ENCODE measurements at regions not wholly inside any gene's neighbourhood (a gene's known extent, or its start where the extent isn't known, plus 50 kb on each side); places are given as distances from the start of the nearest gene placed in this dataset.

DNA sequence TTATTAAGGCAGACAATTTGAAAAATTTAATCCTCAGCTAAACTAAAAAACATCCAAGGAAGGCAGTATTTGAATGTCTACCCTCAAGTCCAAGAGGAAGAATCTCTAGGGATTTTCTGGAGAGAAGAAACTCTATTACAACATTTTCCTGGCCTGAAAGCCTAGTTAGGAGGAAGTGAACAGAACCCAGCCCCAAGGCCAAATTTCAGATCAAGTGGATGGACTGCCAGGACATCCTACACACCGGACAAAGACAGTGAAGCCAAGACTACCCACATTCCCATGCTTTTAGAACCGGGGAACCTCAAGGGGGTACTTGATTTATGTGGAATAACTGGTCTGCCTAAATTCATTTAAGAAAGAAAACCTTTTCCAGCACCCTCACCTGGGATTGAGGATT, 108.9 kb upstream of the MEOX2 start:
- no peak for DNase-seq

DNA sequence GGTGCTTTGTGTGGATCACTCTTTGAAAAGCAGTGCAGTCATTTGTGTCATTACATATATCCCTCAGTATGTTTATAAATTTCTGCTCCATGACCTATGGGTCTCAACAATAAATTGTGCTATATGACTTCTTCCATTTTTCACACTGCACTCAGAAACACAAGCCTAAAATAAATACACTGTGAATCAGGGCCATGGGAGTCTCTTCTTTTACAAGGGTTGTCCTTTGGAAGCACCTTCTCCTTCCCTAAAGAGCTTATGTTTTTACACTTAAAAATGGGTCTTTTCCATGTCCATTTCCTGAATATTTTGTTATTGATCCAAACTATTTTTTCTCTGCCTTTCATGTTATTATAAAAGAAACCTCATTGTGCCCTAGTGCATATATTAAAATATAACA, 108.3 kb upstream of the MEOX2 start:
- DNase-seq, result no peak

DNA sequence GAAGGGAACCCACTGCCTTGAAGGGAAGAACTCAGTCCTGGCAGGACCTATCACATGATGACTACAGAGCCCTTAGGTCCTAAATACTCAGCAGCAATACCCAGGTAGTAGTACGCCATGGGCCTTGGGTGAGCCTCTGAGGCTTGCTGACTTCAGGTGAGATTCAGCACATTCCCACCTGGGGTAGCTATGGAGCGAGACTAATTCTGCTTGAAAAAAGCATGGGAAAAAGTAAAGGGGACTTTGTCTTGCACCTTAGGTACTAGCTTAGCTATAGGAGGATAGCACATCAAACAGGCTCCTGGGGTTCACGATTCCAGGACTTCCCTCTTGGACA, 98.2 kb upstream of the MEOX2 start:
- no peak for DNase-seq

DNA sequence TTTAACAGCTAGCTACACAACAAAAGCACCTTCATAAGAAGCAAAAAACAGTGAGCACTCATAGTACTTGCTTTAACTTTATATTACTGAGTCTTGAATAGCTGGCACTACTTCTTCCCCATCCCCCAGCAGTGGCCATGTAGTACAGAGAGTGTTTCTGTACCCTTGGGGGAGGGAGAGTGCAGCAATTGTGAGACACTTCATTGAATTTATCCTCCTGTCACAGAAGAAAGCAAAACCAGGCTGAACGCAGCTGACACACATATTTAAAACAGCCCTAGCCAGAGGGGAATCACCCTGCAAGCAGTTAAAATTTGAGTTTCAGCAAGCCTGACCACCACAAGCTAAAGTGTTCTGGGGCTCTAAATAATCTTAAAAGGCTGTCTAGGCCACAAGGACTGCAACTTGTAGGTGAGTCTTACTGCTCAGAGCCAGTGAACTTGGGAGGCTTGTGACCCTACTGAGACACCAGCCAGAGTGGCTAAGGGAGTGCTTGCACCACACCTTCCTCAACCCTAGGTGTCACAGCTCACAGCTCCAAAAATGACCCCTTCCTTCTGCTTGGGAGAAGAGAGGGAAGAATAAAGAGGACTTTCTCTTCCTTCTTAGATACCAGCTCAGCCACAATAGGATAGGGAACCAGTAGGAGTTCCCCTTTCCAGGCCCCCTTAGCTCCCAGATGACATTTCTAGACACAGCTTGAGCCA, 97.7 kb upstream of the MEOX2 start:
- no peak for DNase-seq

DNA sequence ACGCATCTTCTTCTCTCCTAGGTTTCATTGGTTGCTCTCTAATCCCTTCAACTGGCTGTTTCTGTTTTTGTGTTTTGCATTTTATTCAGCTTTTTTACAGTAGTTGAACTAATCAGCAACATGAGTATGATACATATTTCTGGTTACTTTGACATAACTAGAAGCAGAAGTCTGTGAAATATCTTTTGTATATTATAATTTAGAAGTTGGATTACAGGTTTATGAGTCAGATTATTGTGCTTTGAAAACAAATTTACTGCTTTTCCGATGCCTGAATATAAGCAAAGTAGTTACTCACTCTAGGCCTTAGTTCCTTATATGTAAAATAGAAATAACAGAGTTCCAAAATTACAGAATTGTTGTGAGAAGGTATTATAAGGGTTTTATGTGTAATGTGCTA, 96.2 kb upstream of the MEOX2 start:
- no peak for DNase-seq

DNA sequence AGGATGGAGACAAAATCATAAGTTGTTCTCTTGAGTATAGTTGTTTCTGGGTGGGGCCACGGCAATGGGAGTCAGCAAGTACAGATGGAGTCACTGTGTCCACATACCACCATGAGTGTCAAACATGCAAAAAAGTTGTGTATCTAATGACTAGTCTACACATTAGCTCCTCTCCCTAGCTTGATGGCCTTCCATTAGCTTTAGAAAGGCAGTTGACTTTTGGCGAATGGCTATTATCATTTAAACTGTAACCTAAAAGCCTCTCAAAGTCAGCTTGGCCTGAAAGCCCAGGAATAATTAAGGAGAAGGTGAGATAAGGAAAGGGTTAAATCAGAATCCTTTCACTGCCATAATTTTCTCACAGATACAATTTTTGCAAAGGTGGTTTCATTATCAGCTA, 95.5 kb upstream of the MEOX2 start:
- DNase-seq, result no peak

DNA sequence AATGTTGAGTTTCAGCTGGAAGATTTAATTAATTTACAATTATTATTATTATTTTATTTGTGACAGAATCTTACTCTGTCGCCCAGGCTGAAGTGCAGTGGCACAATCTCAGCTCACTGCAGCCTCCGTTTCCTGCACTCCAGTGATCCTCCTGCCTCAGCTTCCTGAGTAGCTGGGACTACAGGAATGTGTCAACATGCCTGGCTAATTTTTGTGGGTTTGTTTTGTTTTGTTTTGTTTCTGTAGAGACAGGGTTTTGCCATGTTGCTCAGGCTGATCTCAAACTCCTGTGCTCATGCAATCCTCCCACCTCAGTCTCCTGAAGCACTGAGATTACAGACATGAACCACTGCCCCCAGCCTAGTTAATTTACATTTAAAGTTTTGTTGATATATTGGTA, 93.8 kb upstream of the MEOX2 start:
- peak; percentile 62 for DNase-seq

DNA sequence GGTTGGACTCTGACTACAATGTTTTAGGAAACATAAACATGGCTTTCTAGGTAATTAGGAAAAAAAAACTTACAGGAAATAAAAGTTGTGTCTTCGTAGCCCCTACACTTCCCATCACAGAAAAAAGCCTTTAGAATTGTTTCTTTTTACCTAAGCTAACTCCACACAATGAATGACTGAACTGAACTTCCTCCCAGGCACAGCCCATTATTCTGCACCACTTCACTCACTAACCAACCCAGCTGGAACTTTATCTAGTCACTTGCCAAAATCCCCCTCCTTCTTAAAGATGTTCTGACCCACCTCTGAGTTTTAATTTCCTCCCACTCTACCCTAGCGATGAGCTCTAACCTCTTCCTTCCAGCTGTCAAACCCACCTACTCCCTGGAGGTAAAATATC, 91.7 kb upstream of the MEOX2 start:
- no peak for DNase-seq

DNA sequence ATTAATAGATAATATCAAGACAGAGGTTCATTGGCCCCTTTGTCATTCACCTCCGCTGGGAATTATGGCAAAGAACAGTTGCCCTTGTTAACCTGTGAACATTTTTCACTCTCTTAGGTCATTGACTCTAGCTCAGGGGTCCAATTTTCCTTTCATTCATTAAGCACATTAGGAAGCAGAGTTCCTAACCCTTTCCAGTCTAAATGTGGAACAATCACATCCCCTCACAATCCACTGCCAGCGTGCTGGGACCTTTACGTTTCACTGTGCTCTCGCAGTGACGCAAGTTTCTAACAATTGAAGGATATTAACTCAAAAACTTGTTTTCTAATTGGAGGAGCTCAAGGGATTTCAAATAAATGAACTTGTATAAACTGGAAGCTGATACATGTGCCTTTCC, 79.3 kb upstream of the MEOX2 start:
- no peak for DNase-seq

DNA sequence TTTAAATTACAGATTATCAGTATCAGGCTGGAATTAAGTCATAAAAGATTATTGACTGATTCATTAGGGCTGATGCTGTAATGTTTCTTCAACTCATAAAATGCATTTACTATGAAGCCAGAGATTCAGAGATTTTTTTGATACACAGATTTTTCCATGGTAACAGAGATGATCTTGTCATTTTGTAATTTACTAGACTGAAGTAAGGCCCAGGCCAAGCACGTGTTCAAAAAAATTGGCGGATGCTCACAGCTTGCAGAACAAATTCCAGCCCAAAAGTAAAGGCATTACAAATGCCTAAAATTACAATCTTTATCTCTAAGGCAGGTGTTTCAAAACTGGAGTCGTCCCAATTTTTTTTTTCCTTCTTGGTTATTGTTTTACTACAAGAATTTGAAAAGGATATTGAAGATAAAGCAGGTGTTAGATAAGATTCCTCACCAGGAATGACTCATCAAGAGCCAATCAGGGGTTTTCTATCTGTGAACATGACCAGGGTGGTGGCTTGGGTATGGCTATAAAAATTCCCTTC, 78.4 kb upstream of the MEOX2 start:
- DNase-seq, result no peak

DNA sequence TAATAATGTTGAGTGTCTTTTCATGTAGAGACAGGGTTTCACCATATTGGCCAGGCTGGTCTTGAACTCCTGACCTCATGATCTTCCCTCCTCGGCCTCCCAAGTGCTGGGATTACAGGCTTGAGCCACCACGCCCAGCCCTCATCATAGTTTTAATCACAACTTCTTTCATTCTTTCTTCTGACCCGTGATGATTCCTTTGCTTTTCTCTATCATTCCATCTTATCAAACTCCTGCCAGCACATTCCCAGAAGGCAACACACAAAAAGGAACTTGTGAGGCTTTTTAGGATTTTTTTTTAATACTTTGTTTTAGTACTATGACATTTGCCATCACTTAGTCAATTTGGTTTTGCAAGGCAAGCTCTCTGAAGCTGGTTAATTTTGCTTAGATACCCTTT, 77.5 kb upstream of the MEOX2 start:
- no peak for DNase-seq

DNA sequence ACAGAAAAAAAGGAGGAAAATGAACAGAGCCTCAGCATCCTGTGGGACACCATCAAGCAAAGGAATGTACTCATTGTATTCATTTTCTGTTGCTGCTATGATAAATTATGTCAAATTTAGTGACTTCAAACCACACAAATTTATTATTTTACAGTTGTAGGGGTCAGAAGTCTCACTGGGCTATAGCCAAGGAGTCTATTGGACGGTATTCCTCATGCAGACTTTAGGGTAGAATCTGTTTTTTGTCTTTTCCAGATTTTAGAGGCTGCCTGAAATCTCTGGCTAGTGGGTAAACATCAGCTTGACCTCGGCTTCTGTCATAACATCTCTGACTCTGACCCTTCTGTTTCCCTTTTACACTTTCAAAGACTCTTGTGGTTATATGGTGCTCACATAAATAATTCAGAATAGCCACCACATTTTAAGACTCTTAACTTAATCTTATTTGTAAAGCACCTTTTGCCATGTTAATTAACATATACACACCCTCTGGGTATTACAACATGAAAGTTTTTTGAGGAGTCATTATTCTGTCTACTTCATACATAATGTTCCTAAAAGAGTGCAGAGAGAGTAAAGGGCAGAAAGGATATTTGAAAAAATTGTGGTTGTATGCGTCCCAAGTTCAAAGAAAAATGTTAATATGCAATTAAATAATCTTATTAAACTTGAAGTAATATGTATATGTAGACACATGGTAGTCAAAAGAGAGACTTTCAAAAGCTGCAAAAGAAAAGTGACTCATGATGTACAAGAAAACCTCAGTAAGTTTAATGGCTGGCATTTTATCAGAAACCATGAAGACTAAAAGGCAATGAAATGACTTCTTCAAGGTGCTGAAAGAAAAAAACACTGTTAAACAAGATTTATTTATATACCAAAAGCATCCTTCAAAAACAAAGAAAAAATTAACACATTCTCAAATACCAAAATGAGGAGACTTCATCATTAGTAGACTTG, 70.8 kb upstream of the MEOX2 start:
- peak; percentile 56 for DNase-seq

DNA sequence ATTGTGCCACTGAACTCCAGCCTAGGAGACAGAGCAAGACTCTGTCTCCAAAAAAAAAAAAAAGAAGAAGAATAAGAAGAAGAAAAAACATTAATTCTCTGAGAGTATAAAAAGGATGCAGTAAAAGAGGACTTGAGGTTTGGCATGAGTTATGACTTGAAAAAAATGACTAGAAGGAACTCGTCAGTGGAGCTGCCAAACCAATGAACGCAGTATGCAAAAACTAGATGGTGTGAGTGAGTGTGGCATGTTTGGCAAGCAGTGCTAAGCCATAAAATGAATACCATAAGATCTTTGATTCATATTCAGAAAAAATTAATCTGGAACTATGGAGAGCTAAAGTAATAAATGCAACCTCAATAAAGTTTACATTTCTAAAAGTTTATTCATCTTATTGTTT, 68.6 kb upstream of the MEOX2 start:
- peak; percentile 75 for DNase-seq

DNA sequence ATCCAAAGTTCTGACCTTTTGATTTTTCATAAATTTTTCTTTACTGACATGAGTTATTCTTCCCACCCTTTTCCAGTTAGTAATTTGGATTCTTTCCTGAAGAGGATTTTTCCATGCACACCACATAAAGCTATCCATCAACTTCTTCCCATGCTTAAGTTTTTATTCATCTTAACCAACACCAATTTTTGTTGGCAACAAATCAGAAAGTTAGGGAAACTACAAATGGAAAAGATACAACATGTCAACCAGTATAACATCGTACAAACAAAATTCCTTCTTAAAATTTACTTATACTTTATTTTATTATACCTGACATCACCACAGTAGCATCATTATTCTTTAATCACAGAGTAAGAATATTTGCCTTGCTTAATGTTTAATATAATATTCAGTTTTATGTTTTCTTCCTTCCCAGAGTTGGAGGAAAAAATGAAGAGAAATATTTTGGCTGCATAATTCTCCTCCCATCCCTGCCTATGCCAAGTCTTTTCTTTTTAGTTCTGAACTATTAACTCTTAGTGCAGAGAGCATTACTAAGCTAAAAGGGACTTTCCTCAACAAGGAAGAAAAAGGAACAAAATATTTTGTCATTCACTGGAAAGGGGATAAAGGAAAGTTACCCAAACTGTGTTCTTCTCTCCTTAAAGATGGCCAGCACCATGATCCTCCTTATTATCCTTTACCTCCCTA, 67.5 kb upstream of the MEOX2 start:
- DNase-seq, result peak; percentile 25

DNA sequence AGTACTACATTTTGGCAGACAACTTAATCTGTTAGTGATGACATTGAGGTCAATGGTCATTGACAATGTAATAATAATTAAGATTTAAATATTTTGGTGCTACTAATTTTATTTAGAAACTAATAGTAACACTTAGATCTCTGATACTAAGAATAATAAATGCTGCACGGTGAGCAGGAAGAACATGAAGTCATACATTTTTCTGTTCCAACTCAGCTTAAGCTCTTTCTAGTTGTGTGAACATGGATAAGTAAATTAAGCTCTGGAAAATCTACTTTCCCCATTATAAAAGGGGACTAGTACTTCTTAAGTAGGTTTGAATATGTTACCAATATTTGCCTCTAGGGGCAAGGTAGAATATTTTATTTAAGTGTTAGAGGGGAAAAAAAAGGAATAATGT, 65.9 kb upstream of the MEOX2 start:
- DNase-seq, result no peak

DNA sequence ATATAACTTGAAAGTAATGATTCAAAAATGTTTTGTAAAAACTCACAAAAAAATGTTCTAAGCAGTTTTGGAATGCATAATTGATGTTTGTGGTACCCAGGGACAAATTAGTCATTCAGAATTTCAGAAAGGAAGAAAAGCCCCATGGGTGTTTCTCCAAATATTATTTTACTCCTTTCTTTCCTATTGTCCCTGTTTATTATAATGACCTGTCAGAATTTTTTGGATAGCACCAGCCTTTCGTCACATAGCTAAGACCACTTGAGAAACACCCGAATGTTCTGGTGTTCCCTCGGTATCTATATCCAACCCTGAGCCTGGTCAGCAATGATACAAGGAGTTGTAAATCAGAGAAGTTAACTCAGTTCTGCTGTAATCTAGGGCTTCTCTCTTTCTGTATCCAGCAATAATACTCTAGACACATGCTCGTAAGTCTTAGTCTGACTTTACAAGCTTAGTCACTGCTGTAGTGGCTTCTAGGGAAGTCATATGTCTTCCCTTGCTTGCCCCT, 64.8 kb upstream of the MEOX2 start:
- DNase-seq, result peak; percentile 78

DNA sequence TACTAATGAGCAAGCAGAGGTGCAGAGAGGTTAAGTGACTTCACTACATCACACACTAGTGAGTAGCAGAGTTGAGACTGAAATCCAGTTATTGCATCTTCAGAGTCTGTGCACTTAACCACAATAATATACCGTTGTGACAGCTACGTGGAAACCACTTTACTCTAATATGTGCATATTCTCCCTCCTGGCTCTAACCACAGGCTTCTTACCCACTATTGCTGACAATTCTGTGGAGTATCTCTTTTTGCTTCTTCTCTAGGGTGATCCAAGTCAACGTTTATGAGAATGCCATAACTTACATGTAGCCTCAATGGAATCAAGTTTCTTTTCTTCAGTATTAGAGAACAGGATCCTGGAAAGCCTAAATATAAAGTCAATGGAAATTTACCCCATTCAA, 64.2 kb upstream of the MEOX2 start:
- no peak for DNase-seq

DNA sequence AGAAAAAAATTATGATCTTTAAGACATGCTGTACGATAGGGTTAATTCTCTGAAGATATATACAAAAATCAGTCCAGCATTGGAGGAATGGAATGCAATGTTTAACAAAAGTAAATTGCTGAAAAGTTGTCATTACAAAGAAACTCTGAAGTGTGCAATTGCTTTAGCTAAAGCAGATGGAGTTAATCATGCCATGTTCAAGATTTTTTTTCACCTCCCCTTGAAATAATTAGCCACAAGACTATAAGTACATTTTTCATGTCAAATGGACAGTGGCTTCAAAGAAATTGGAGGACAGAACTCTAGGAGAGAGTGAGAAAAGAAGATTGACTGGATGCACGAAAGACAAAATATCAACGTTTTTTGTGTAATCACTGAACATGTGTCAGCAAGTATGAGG, 63.1 kb upstream of the MEOX2 start:
- no peak for DNase-seq

DNA sequence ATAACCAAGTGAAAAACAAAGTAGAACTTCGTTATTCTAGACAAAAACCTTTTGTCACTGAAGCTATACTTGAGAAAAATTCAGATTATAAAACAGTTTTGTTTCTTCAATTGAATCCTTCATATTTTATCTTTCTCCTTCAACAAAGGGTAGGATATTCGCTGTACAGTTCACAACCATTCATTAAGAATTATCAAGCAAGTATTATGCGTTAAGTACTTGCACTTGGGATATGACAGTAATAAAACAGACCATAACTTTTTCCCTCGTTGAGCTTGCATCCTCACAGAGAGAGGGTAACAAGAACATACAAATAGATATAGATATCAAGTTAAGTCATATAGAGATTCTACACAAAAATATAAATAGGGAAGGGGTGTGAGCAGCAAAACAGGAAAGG, 61.2 kb upstream of the MEOX2 start:
- no peak for DNase-seq

DNA sequence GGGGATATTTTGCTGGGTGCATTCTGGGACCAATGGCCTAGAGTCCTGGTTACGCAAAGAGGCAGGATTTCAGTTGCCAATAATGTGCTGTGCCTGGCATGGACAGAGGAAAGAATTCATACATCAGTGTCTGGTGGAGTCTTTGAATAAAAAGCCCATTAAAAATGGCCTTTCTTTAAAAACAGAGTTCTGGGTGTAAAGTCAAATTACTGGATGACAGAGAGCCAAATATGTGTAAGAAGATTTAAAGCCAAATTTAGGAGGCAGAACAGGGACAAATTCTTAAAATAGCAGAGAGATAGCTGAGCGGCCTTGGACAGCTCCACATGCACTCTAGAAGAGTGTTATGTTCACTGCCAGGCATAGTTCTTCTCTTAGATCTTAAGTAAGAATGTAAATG, 60.8 kb upstream of the MEOX2 start:
- no peak for DNase-seq

DNA sequence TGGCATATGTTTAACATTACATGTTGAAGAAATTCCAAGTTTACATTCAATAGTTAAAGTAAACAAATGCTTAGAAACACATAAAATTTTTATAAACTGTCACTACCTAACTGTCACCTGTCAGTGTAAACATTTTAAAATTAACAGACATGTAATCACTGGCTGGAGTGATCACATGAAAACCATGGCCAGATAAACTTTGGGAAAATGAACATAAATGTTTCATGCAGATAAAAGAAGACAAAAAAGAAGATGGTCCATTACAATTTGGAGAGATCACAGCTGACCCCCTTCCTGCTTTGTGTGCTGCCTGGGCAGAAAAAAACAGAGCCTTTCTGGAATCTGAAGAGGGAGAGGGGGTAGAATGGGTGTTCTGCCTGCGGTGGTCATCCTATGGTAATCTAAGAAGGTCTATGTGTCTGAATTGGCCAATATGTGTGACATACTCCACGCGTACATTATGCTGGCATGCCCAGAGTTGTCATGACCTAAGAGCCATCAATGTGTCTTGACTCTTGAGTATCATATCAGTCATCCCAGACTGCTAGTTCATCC, 57.5 kb upstream of the MEOX2 start:
- DNase-seq, result no peak

DNA sequence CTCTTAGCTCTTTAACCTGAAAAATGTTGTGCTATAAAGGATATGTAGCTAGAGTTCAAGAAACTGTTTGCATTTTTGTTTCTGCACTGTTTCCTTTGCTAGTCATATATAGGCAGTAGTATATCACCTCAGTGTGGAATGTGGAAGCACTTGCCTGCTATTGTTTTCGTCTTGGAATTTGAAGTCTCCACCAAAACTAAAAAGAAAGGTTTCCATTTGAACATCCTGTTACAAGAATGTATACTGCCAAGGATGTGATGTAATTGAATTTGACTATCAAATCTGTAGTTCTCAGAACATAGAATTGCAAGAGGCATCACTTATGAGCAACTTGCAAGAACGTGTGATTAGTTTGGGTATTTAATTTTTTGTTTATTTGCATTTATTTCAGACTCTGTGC, 51.1 kb upstream of the MEOX2 start:
- DNase-seq, result no peak
